ENCODE measurements at regions not wholly inside any gene's neighbourhood (a gene's known extent, or its start where the extent isn't known, plus 50 kb on each side); places are given as distances from the start of the nearest gene placed in this dataset.

DNA sequence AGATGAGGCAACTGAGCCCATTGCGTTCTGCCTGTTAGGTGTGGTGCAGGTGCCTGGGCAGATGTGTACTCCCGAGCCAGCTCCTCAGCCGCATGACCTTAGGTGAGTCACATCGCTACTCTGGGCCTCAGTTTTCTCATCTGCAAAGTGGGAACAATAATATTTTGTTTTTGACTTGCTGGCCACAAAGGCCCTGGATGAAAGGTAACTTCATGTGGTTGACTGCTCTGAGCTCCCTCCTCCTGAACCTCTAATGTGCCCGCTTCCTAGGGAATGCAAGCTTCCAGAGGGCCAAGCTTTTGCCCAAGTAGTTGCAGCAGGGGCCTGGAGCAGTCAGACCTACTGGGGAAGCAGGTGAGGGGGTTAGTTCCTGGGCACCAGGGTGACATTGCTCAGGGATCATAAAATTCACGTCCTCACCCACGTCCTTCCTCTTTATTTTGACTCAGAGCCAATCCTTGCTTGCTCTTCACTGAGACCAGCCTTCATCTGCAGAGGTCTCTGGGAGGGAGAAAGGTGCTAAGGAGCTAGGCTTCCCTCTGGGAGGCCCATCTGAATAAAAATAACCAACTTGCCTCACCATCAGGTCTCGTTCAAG lies 149.0 kb upstream of the TLE3 start:
- TF ChIP-seq, protein P1, sequence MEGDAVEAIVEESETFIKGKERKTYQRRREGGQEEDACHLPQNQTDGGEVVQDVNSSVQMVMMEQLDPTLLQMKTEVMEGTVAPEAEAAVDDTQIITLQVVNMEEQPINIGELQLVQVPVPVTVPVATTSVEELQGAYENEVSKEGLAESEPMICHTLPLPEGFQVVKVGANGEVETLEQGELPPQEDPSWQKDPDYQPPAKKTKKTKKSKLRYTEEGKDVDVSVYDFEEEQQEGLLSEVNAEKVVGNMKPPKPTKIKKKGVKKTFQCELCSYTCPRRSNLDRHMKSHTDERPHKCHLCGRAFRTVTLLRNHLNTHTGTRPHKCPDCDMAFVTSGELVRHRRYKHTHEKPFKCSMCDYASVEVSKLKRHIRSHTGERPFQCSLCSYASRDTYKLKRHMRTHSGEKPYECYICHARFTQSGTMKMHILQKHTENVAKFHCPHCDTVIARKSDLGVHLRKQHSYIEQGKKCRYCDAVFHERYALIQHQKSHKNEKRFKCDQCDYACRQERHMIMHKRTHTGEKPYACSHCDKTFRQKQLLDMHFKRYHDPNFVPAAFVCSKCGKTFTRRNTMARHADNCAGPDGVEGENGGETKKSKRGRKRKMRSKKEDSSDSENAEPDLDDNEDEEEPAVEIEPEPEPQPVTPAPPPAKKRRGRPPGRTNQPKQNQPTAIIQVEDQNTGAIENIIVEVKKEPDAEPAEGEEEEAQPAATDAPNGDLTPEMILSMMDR (IDR thresholded peaks at IDR 0.05) = no peak
- TF ChIP-seq POLR2A (IDR thresholded peaks at IDR 0.05) = no peak
